IMR-90 (cell line): ENCODE measurements at regions not wholly inside any gene's neighbourhood (a gene's known extent, or its start where the extent isn't known, plus 50 kb on each side); places are given as distances from the start of the nearest gene placed in this dataset.

Experiments
- ATAC-seq: fragments of 200-7000 bp; cut with Tn5 transposase; 2 replicates; pipeline ENCODE4 v1.9.1; 2020; ENCODE audit warnings: low read depth, mild to moderate bottlenecking, moderate library complexity
- BruUV-seq: library from RNA; stranded (reverse); fragments of 400-500 nt; replicated peaks from 2 replicates; lab custom pipeline; 2021; lab: Mats Ljungman, UMichigan
- CTCF ChIA-PET: fragments of 300-600 bp; formaldehyde crosslinking; extraction: SDS; loops from one replicate; lab custom pipeline; 2021; ENCODE audit warnings: antibody characterized with exemption; lab: Yijun Ruan, JAX
- POLR2A ChIA-PET: fragments of 300-600 bp; sonication (Branson Sonifier 250); formaldehyde crosslinking; loops from one replicate; lab custom pipeline; 2022; ENCODE audit warnings: antibody characterized with exemption; ENCODE audit not compliant: unreplicated experiment; lab: Charles Lee
- DNase-seq: peaks from one replicate; pipeline ENCODE4 v3.0.0; 2013
- H2AFZ ChIP-seq: replicated peaks from 2 replicates; pipeline ENCODE3; 2013; ENCODE audit warnings: low read length, mild to moderate bottlenecking; ENCODE audit not compliant: poor library complexity
- H2AK5ac ChIP-seq: 2 replicates; pipeline ENCODE4 v1.6.1; 2013; ENCODE audit warnings: low read depth, low read length, inconsistent platforms
- H2AK9ac ChIP-seq: replicated peaks from 2 replicates; pipeline ENCODE3; 2013; ENCODE audit warnings: mild to moderate bottlenecking, low read depth, low read length, moderate library complexity; ENCODE audit not compliant: poor library complexity
- H2BK120ac ChIP-seq: 2 replicates; pipeline ENCODE4 v1.6.1; 2013; ENCODE audit warnings: low read depth, low read length, inconsistent platforms
- H2BK15ac ChIP-seq: 3 replicates; pipeline ENCODE4 v1.6.1; 2013; ENCODE audit warnings: low read depth, low read length, inconsistent platforms
- H2BK20ac ChIP-seq: 2 replicates; pipeline ENCODE4 v1.6.1; 2013; ENCODE audit warnings: low read depth, mild to moderate bottlenecking, inconsistent platforms, low read length, moderate library complexity
- H2BK5ac ChIP-seq: 2 replicates; pipeline ENCODE4 v1.6.1; 2013; ENCODE audit warnings: mild to moderate bottlenecking, low read depth, low read length, inconsistent platforms; ENCODE audit not compliant: poor library complexity, severe bottlenecking
- H3K14ac ChIP-seq: replicated peaks from 2 replicates; pipeline ENCODE4 v1.6.1; 2013; ENCODE audit warnings: low read depth, low read length, inconsistent platforms
- H3K18ac ChIP-seq: 2 replicates; pipeline ENCODE4 v1.6.1; 2013; ENCODE audit warnings: low read depth, low read length, control low read depth
- H3K23ac ChIP-seq: 2 replicates; pipeline ENCODE4 v1.6.1; 2013; ENCODE audit warnings: low read depth, low read length, inconsistent platforms
- H3K27ac ChIP-seq: 2 replicates; pipeline ENCODE4 v1.5.1; 2013; ENCODE audit warnings: mild to moderate bottlenecking, control low read depth, low read length; ENCODE audit not compliant: insufficient read depth
- H3K27me3 ChIP-seq: 2 replicates; pipeline ENCODE4 v1.6.1; 2013; ENCODE audit warnings: low read length; ENCODE audit not compliant: control insufficient read depth, insufficient read depth
- H3K36me3 ChIP-seq: 2 replicates; pipeline ENCODE4 v1.6.1; 2013; ENCODE audit warnings: low read length, mixed read lengths; ENCODE audit not compliant: control insufficient read depth, insufficient read depth
- H3K4ac ChIP-seq: 2 replicates; pipeline ENCODE4 v1.6.1; 2013; ENCODE audit warnings: low read depth, low read length, inconsistent platforms
- H3K4me1 ChIP-seq: 2 replicates; pipeline ENCODE4 v1.6.1; 2013; ENCODE audit warnings: low read length, mixed read lengths; ENCODE audit not compliant: control insufficient read depth, insufficient read depth
- H3K4me2 ChIP-seq: 2 replicates; pipeline ENCODE4 v1.6.1; 2013; ENCODE audit warnings: low read depth, mild to moderate bottlenecking, control low read depth, low read length, moderate library complexity
- H3K4me3 ChIP-seq: 2 replicates; pipeline ENCODE4 v1.5.1; 2013; ENCODE audit warnings: low read depth, mild to moderate bottlenecking, control low read depth, low read length, moderate library complexity; ENCODE audit not compliant: insufficient read depth
- H3K56ac ChIP-seq: 2 replicates; pipeline ENCODE4 v1.6.1; 2013; ENCODE audit warnings: low read length, inconsistent platforms; ENCODE audit not compliant: insufficient read depth; ENCODE audit errors: extremely low read depth
- H3K79me1 ChIP-seq, 2 experiments: 2 replicates each; pipeline ENCODE4 v1.6.1; 2013; ENCODE audit warnings: low read length in 2 of 2, inconsistent platforms in 1 of 2, low read depth in 1 of 2
- H3K9ac ChIP-seq: 2 replicates; pipeline ENCODE4 v1.6.1; 2013; ENCODE audit warnings: low read depth, low read length, control low read depth
- H3K9me1 ChIP-seq: 2 replicates; pipeline ENCODE4 v1.6.1; 2013; ENCODE audit warnings: low read length, inconsistent platforms; ENCODE audit not compliant: insufficient read depth
- H3K9me3 ChIP-seq: 2 replicates; pipeline ENCODE4 v1.6.1; 2013; ENCODE audit warnings: low read length; ENCODE audit not compliant: control insufficient read depth, insufficient read depth
- H4K20me1 ChIP-seq: 2 replicates; pipeline ENCODE4 v1.6.1; 2013; ENCODE audit warnings: low read length, inconsistent platforms; ENCODE audit not compliant: insufficient read depth
- H4K5ac ChIP-seq: 2 replicates; pipeline ENCODE4 v1.6.1; 2013; ENCODE audit warnings: mild to moderate bottlenecking, low read depth, low read length, control low read depth
- H4K8ac ChIP-seq, 2 experiments: 2 replicates each; pipeline ENCODE4 v1.6.1; 2013; ENCODE audit warnings: low read depth in 2 of 2, low read length in 2 of 2, control low read depth in 1 of 2, inconsistent platforms in 1 of 2
- H4K91ac ChIP-seq: 2 replicates; pipeline ENCODE4 v1.6.1; 2013; ENCODE audit warnings: low read depth, low read length, inconsistent platforms; ENCODE audit not compliant: insufficient read depth
- BHLHE40 ChIP-seq: fragments of 150-350 bp; IDR thresholded peaks from 2 replicates; pipeline ENCODE4 v1.6.1; 2016; ENCODE audit warnings: mild to moderate bottlenecking, low read depth, low read length
- CEBPB ChIP-seq: IDR thresholded peaks from 2 replicates; pipeline ENCODE4 v1.6.1; 2012; ENCODE audit warnings: low read depth, low read length, improper control_type of control experiment
- CTCF ChIP-seq: conservative IDR thresholded peaks from 2 replicates; pipeline ENCODE4 v1.5.1; 2012; ENCODE audit warnings: mild to moderate bottlenecking, low read depth, low read length, improper control_type of control experiment
- FOS ChIP-seq: fragments of 150-350 bp; IDR thresholded peaks from 2 replicates; pipeline ENCODE4 v1.6.1; 2016; ENCODE audit warnings: low read depth, low read length
- MAFK ChIP-seq: IDR thresholded peaks from 2 replicates; pipeline ENCODE4 v1.6.1; 2012; ENCODE audit warnings: low read depth, low read length, improper control_type of control experiment
- MAZ ChIP-seq: IDR thresholded peaks from 2 replicates; pipeline ENCODE4 v1.6.1; 2012; ENCODE audit warnings: low read depth, mild to moderate bottlenecking, low read length, improper control_type of control experiment, moderate library complexity, borderline replicate concordance
- MXI1 ChIP-seq: IDR thresholded peaks from 2 replicates; pipeline ENCODE4 v1.6.1; 2012; ENCODE audit warnings: low read depth, mild to moderate bottlenecking, low read length, moderate library complexity, borderline replicate concordance
- NFE2L2 ChIP-seq: fragments of 150-350 bp; IDR thresholded peaks from 2 replicates; pipeline ENCODE4 v1.6.1; 2016; ENCODE audit warnings: low read depth, mild to moderate bottlenecking, low read length
- POLR2A ChIP-seq: IDR thresholded peaks from 2 replicates; pipeline ENCODE4 v1.6.1; 2012; ENCODE audit warnings: mild to moderate bottlenecking, low read depth, low read length
- RAD21 ChIP-seq: IDR thresholded peaks from 2 replicates; pipeline ENCODE4 v1.6.1; 2012; ENCODE audit warnings: low read length, improper control_type of control experiment
- RCOR1 ChIP-seq: IDR thresholded peaks from 2 replicates; pipeline ENCODE4 v1.6.1; 2012; ENCODE audit warnings: mild to moderate bottlenecking, low read length, improper control_type of control experiment; ENCODE audit not compliant: insufficient replicate concordance
- RFX5 ChIP-seq: IDR thresholded peaks from 2 replicates; pipeline ENCODE4 v1.8.0; 2012; ENCODE audit warnings: low read depth, mild to moderate bottlenecking, low read length, moderate library complexity
- SMC3 ChIP-seq: fragments of 150-350 bp; IDR thresholded peaks from 2 replicates; pipeline ENCODE4 v1.6.1; 2016; ENCODE audit warnings: low read depth, mild to moderate bottlenecking, antibody characterized with exemption, low read length, moderate library complexity
- USF2 ChIP-seq: fragments of 150-350 bp; IDR thresholded peaks from 2 replicates; pipeline ENCODE4 v1.6.1; 2017; ENCODE audit warnings: mild to moderate bottlenecking, antibody characterized with exemption, low read length, low read depth
- WGBS, 2 experiments: methylation state at CpG; one replicate each; pipeline versions ENCODE4 v1.1.5 to v1.1.7; 2013; ENCODE audit warnings: missing lambda C conversion rate in 2 of 2; ENCODE audit not compliant: insufficient read length in 1 of 2; ENCODE audit errors: extremely low coverage in 2 of 2; 5-methylcytosine and 5-hydroxymethylcytosine counted together
- dilution Hi-C: fragments of 300-500 bp; cut with HindIII; formaldehyde crosslinking; loops from one replicate; pipeline ENCODE4 v1.14.3; 2018; ENCODE audit warnings: low sequenced_read_pairs; ENCODE audit not compliant: unreplicated experiment
- in situ Hi-C: fragments of 300-500 bp; cut with MboI; formaldehyde crosslinking; loops from 3 replicates; pipeline ENCODE4 v1.14.3; 2019; ENCODE audit warnings: low sequenced_read_pairs, inconsistent platforms, mixed read lengths
- intact Hi-C: fragments of 100-400 bp; cut with micrococcal nuclease; formaldehyde crosslinking; loops from 2 replicates; pipeline ENCODE4 v1.10.0; 2022

- H2BK5ac ChIP-seq, result no peak overlapping the region
These were observed 124.9 kb downstream of the MRPS30 start for GRCh38 chr5:44933686-44934085.

More at GRCh38 chr5:44933686-44934085, 124.9 kb downstream of the MRPS30 start:
- intact Hi-C loops, result no loop called here
- Histone ChIP-seq H3K27me3 (no peaks in the 10 kb centered on the region), H2BK120ac (no peak overlapping the region), H3K79me1 (no peaks in the 10 kb centered on the region), H3K4ac (no peak overlapping the region), H3K23ac (no peak overlapping the region), H2AK9ac (no peak overlapping the region), H3K9me3 (peaks cover 8% of the 10 kb centered on the region; the same call in 1 of the 2 replicates), H3K9ac (no peak overlapping the region), H4K5ac (no peak overlapping the region), H3K4me3 (no peak overlapping the region), H4K8ac (no peak overlapping the region), H3K14ac (no peak overlapping the region), H3K18ac (no peak overlapping the region), H3K4me2 (no peak overlapping the region), H2BK15ac (no peak overlapping the region), H3K36me3 (no peaks in the 10 kb centered on the region), H2AFZ (no peak overlapping the region), H4K20me1 (no peaks in the 10 kb centered on the region), H3K56ac (no peak overlapping the region), H4K91ac (no peak overlapping the region), H3K9me1 (no peaks in the 10 kb centered on the region), H2BK20ac (no peak overlapping the region), H2AK5ac (no peak overlapping the region), H3K4me1 (no peaks in the 10 kb centered on the region), H3K27ac (no peak overlapping the region)
- no peak for ATAC-seq
- DNase-seq, result no peak
- TF ChIP-seq MXI1, result no peak
- no peak for TF ChIP-seq USF2
- no peak for TF ChIP-seq RAD21
- no peak for TF ChIP-seq BHLHE40
- no peak for TF ChIP-seq CTCF
- no peak for TF ChIP-seq POLR2A
- no peak for TF ChIP-seq CEBPB
- TF ChIP-seq RFX5, result no peak
- TF ChIP-seq MAZ, result no peak
- no peak for TF ChIP-seq MAFK
- no peak for TF ChIP-seq FOS
- TF ChIP-seq RCOR1, result no peak
- no peak for TF ChIP-seq NFE2L2
- TF ChIP-seq SMC3, result no peak
- WGBS, 2 experiments, result no CpG with 5 or more reads among the region's 3 CpGs
- dilution Hi-C loops, result no loop called here
- BruUV-seq, result no TSS peak
- POLR2A ChIA-PET, result no interaction called here
- CTCF ChIA-PET, result no interaction called here
- in situ Hi-C loops, result no loop called here
